HEK293 (cell line): ENCODE measurements at regions not wholly inside any gene's neighbourhood (a gene's known extent, or its start where the extent isn't known, plus 50 kb on each side); places are given as distances from the start of the nearest gene placed in this dataset.

Experiments
- CTCF ChIP-seq: fragments of 450-650 bp; formaldehyde crosslinking; IDR thresholded peaks from 2 replicates; pipeline ENCODE4 v1.5.1; 2016; ENCODE audit warnings: missing biosample characterization, missing genetic modification characterization
- SETDB1 ChIP-seq: IDR thresholded peaks from one replicate; pipeline ENCODE4 v1.6.1; 2017; ENCODE audit warnings: mild to moderate bottlenecking, low read length, moderate library complexity, mixed read lengths; ENCODE audit not compliant: insufficient read length

GRCh38 chr14:87629788-87630187 lies 363.2 kb downstream of the GALC start:
- TF ChIP-seq SETDB1 (no peak), CTCF (no peak)
